GM12892 (cell line): ENCODE measurements at regions not wholly inside any gene's neighbourhood (a gene's known extent, or its start where the extent isn't known, plus 50 kb on each side); places are given as distances from the start of the nearest gene placed in this dataset.

Source experiments
- POLR2A ChIP-seq: IDR thresholded peaks from 2 replicates; pipeline ENCODE4 v1.6.1; 2011; ENCODE audit warnings: low read depth, low read length, control low read depth
- POLR2AphosphoS5 ChIP-seq: IDR thresholded peaks from 2 replicates; pipeline ENCODE4 v1.6.1; 2011; ENCODE audit warnings: low read depth, low read length, control low read depth
- TAF1 ChIP-seq: IDR thresholded peaks from 2 replicates; pipeline ENCODE4 v1.6.1; 2011; ENCODE audit warnings: low read depth, mild to moderate bottlenecking, control low read depth, low read length, borderline replicate concordance

GRCh38 chr15:70418943-70419342 lies 321.2 kb upstream of the TLE3 start:
- TF ChIP-seq TAF1: no peak
- TF ChIP-seq POLR2AphosphoS5: no peak
- no peak for TF ChIP-seq POLR2A
